Cardiac fibroblast (primary cell): ENCODE measurements at regions not wholly inside any gene's neighbourhood (a gene's known extent, or its start where the extent isn't known, plus 50 kb on each side); places are given as distances from the start of the nearest gene placed in this dataset.

Experiments
- DNase-seq, 2 donors: peaks; one replicate each; pipeline versions ENCODE4 v3.0.0 to v3.0.0-alpha.2; 2010; ENCODE audit warnings: low read depth in 2 of 2
- H3K4me3 ChIP-seq, 2 donors: replicated peaks in 1 of 2; 1 replicate in 1 of 2; 2 replicates in 1 of 2; pipeline ENCODE4 v1.5.1; 2011; ENCODE audit warnings: low read depth in 2 of 2, low read length in 2 of 2, mild to moderate bottlenecking in 2 of 2, moderate library complexity in 1 of 2
- TF ChIP-seq, protein P1 (sequence below): IDR thresholded peaks from one replicate; pipeline ENCODE4 v1.5.1; 2011; ENCODE audit warnings: low read depth, mild to moderate bottlenecking, low read length, inconsistent platforms

- DNase-seq: no peak
- TF ChIP-seq, protein P1, sequence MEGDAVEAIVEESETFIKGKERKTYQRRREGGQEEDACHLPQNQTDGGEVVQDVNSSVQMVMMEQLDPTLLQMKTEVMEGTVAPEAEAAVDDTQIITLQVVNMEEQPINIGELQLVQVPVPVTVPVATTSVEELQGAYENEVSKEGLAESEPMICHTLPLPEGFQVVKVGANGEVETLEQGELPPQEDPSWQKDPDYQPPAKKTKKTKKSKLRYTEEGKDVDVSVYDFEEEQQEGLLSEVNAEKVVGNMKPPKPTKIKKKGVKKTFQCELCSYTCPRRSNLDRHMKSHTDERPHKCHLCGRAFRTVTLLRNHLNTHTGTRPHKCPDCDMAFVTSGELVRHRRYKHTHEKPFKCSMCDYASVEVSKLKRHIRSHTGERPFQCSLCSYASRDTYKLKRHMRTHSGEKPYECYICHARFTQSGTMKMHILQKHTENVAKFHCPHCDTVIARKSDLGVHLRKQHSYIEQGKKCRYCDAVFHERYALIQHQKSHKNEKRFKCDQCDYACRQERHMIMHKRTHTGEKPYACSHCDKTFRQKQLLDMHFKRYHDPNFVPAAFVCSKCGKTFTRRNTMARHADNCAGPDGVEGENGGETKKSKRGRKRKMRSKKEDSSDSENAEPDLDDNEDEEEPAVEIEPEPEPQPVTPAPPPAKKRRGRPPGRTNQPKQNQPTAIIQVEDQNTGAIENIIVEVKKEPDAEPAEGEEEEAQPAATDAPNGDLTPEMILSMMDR: no peak
- no peak overlapping the region for H3K4me3 ChIP-seq
These were observed 104.5 kb upstream of the SH3BP4 start for GRCh38 chr2:234847364-234847635.

DNA sequence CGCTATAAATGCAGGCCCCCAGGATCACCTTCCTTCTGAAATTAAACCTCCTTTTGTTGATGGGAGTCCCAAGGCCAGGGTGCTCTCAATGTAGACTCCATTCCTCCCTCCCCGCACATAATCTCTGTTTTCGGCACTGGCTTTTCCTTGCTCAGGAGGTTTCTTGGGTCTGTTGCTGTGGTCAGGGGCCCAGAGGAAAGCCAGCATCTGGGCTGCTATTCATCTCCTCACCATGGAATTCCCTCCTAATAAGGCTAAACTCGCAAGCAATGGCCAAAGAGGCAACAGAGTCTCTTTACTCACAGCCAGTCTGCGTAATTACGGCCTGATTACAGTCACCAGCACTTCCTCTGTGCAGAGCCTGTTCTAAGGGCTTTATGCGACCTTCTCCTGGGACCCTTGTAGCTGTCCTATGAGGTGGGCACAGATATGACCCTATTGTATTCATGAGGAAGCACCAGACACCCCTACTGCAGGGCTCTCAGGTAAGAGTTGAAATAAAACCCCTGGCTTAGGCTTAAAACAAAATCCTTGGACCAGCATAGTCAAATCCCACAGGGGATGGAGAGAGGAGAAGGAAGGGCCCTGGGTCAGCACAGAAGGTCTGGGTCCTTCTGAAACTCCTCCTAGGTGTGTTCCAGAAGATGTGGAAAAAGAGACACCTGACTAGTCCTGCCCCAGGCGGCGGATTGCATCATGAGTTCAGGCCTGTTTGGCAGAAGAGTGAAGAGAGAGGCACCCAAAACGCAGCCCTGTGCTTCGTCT, 105.0 kb upstream of the SH3BP4 start:
- no peak for DNase-seq
- TF ChIP-seq, protein P1: no peak

GRCh38 chr2:234845602-234846590, 105.9 kb upstream of the SH3BP4 start:
- H3K4me3 ChIP-seq: no peak overlapping the region
- no peak for DNase-seq
- TF ChIP-seq, protein P1: no peak

More for the DNA sequence above, 105.0 kb upstream of the SH3BP4 start:
- no peak overlapping the region for H3K4me3 ChIP-seq

DNA sequence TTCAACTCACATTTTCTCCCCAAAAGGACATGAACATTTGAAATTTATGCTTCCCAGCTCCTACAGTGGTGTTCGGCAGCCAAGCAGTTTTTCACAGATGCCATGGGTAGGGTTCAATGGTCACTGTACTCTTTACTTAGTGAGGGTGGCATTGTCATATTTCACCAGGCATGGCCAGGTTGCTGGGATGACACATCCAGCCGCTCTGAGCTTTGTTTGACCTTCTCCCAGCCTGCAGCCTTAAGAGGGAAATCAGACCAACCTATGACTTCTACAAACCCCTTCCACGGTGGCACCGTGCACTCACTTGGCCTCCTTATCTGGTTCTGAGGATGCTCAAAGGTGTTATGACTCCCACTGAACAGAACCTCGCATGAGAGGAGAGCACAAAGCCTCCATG, 108.4 kb upstream of the SH3BP4 start:
- no peak for DNase-seq
- TF ChIP-seq, protein P1: no peak
- H3K4me3 ChIP-seq: no peak overlapping the region

- TF ChIP-seq, protein P1: no peak
- no peak for DNase-seq
- no peak overlapping the region for H3K4me3 ChIP-seq
These were observed 109.1 kb upstream of the SH3BP4 start for GRCh38 chr2:234842753-234843152.

DNA sequence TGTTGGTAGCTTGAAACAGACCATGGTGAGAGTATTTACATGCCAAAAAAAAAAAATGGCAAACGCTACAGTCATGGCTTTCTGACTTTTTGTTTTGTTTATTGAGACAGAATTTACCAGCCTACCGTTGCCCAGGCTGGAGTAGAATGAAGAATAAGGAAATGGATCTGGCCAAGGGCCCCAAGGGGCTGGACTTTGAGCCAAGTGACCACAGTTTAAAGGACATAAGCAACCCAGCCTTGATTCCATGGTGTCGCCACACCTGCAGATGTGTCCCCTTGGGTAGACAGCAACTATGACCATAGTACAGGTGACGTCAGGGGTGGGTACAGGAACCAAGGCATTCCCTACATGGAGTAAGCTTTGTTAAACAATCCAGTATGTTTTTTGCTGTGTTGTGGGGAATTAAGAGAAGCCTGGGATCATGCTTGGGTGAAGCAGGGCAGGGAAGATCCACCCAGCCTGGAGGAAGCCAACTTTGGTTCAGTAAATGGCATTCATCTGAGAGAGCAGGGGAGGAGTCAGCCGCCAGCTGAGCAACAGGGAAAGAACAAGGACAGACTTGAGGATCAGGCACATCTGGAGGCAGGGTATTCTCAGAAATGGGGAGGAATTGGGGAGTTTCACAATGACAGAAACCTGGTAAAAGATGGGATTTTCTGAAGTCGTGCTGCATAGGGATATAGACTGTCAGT, 110.3 kb upstream of the SH3BP4 start:
- DNase-seq: no peak
- TF ChIP-seq, protein P1: no peak
- no peak overlapping the region for H3K4me3 ChIP-seq
